GM10266 (cell line): ENCODE measurements at regions not wholly inside any gene's neighbourhood (a gene's known extent, or its start where the extent isn't known, plus 50 kb on each side); places are given as distances from the start of the nearest gene placed in this dataset.
"Not testable (repeated sequence)": the region's sequence is repeated elsewhere in the genome, so short reads cannot be mapped to it uniquely, and the experiment has no call there.

Experiments
- DNase-seq: peaks from one replicate; pipeline ENCODE4 v3.0.0; 2012; ENCODE audit errors: extremely low spot score

- DNase-seq = not testable (repeated sequence)
Measured at GRCh38 chr1:149157409-149157808, 54.1 kb upstream of the NBPF9 start.

- DNase-seq = not testable (repeated sequence)
Measured at GRCh38 chr1:149158308-149158707, 55.0 kb upstream of the NBPF9 start.

GRCh38 chr1:149163063-149163444, 59.7 kb upstream of the NBPF9 start:
- not testable (repeated sequence) for DNase-seq

GRCh38 chr1:149174765-149175164, 71.4 kb upstream of the NBPF9 start:
- DNase-seq = not testable (repeated sequence)

- not testable (repeated sequence) for DNase-seq
Measured at GRCh38 chr1:149175812-149176211, 72.5 kb upstream of the NBPF9 start.

GRCh38 chr1:149176453-149177316, 73.3 kb upstream of the NBPF9 start:
- not testable (repeated sequence) for DNase-seq

- DNase-seq = not testable (repeated sequence)
Measured at GRCh38 chr1:149190742-149191141, 87.4 kb upstream of the NBPF9 start.

GRCh38 chr1:149196651-149197050, 93.3 kb upstream of the NBPF9 start:
- not testable (repeated sequence) for DNase-seq

- DNase-seq = peak; percentile 14
Measured at GRCh38 chr1:149200567-149200966, 97.2 kb upstream of the NBPF9 start.

GRCh38 chr1:149202283-149202682, 98.9 kb upstream of the NBPF9 start:
- DNase-seq = not testable (repeated sequence)

- not testable (repeated sequence) for DNase-seq
Measured at GRCh38 chr1:149204396-149204795, 101.0 kb upstream of the NBPF9 start.

GRCh38 chr1:149208836-149209235, 105.5 kb upstream of the NBPF9 start:
- not testable (repeated sequence) for DNase-seq

GRCh38 chr1:149211757-149212420, 108.5 kb upstream of the NBPF9 start:
- not testable (repeated sequence) for DNase-seq

GRCh38 chr1:149212946-149213345, 109.6 kb upstream of the NBPF9 start:
- not testable (repeated sequence) for DNase-seq

GRCh38 chr1:149213673-149214072, 110.3 kb upstream of the NBPF9 start:
- DNase-seq = not testable (repeated sequence)

- DNase-seq = not testable (repeated sequence)
Measured at GRCh38 chr1:149218080-149218988, 115.0 kb upstream of the NBPF9 start.

- not testable (repeated sequence) for DNase-seq
Measured at GRCh38 chr1:149219539-149219938, 116.2 kb upstream of the NBPF9 start.

GRCh38 chr1:149220463-149221074, 117.2 kb upstream of the NBPF9 start:
- not testable (repeated sequence) for DNase-seq

- DNase-seq = not testable (repeated sequence)
Measured at GRCh38 chr1:149227933-149228665, 124.7 kb upstream of the NBPF9 start.
